Neuronal stem cell (in vitro differentiated cells): ENCODE measurements at regions not wholly inside any gene's neighbourhood (a gene's known extent, or its start where the extent isn't known, plus 50 kb on each side); places are given as distances from the start of the nearest gene placed in this dataset.

Experiments used
- DNase-seq: peaks from one replicate; pipeline ENCODE4 v3.0.0-alpha.2; 2013; ENCODE audit warnings: low spot score
- H2AFZ ChIP-seq: one replicate; pipeline ENCODE4 v1.6.1; 2013; ENCODE audit warnings: mild to moderate bottlenecking, low read length, inconsistent platforms
- H2AK5ac ChIP-seq: 2 replicates; pipeline ENCODE4 v1.6.1; 2013; ENCODE audit warnings: low read depth, mild to moderate bottlenecking, inconsistent platforms, low read length, moderate library complexity, mixed read lengths
- H2BK120ac ChIP-seq: 2 replicates; pipeline ENCODE4 v1.6.1; 2013; ENCODE audit warnings: low read depth, mild to moderate bottlenecking, inconsistent platforms, low read length, moderate library complexity, mixed read lengths
- H2BK12ac ChIP-seq: one replicate; pipeline ENCODE4 v1.6.1; 2013; ENCODE audit warnings: low read length, inconsistent platforms
- H2BK15ac ChIP-seq: 2 replicates; pipeline ENCODE4 v1.6.1; 2013; ENCODE audit warnings: mild to moderate bottlenecking, low read length, inconsistent platforms, mixed read lengths
- H2BK5ac ChIP-seq: one replicate; pipeline ENCODE4 v1.6.1; 2013; ENCODE audit warnings: inconsistent platforms, mild to moderate bottlenecking, low read length, moderate library complexity
- H3K14ac ChIP-seq: one replicate; pipeline ENCODE4 v1.6.1; 2013; ENCODE audit warnings: low read length, inconsistent platforms
- H3K18ac ChIP-seq: 2 replicates; pipeline ENCODE4 v1.6.1; 2013; ENCODE audit warnings: low read length, inconsistent platforms
- H3K23ac ChIP-seq: 2 replicates; pipeline ENCODE4 v1.6.1; 2013; ENCODE audit warnings: low read depth, mild to moderate bottlenecking, mixed read lengths, low read length, inconsistent platforms; ENCODE audit not compliant: poor library complexity
- H3K27ac ChIP-seq: replicated peaks from 3 replicates; pipeline ENCODE4 v1.5.1; 2013; ENCODE audit warnings: low read length, inconsistent platforms
- H3K27me3 ChIP-seq, 3 experiments: 2 replicates each; pipeline ENCODE4 v1.6.1; 2013; ENCODE audit warnings: low read length in 3 of 3, mild to moderate bottlenecking in 2 of 3, inconsistent platforms in 1 of 3, low read depth in 1 of 3, mixed read lengths in 1 of 3, moderate library complexity in 1 of 3; ENCODE audit not compliant: control insufficient read depth in 3 of 3, insufficient read depth in 3 of 3
- H3K36me3 ChIP-seq, 2 donors: replicated peaks in 1 of 2; 2 replicates each; pipeline ENCODE4 v1.6.1; 2013; ENCODE audit warnings: low read length in 2 of 2; ENCODE audit not compliant: control insufficient read depth in 2 of 2, insufficient read depth in 2 of 2
- H3K4ac ChIP-seq: 2 replicates; pipeline ENCODE4 v1.6.1; 2013; ENCODE audit warnings: inconsistent platforms, mild to moderate bottlenecking, low read length, moderate library complexity
- H3K4me1 ChIP-seq, 2 donors: 1 replicate in 1 of 2; 2 replicates in 1 of 2; pipeline ENCODE4 v1.6.1; 2013; ENCODE audit warnings: low read length in 2 of 2, low read depth in 1 of 2; ENCODE audit not compliant: control insufficient read depth in 2 of 2, insufficient read depth in 1 of 2
- H3K4me2 ChIP-seq: one replicate; pipeline ENCODE4 v1.6.1; 2013; ENCODE audit warnings: mild to moderate bottlenecking, low read length, inconsistent platforms; ENCODE audit not compliant: insufficient read depth, poor library complexity, severe bottlenecking
- H3K4me3 ChIP-seq, 2 donors: 2 replicates each; pipeline ENCODE4 v1.5.1; 2013; ENCODE audit warnings: low read length in 2 of 2, mild to moderate bottlenecking in 2 of 2, inconsistent platforms in 1 of 2, moderate library complexity in 1 of 2
- H3K79me1 ChIP-seq: one replicate; pipeline ENCODE4 v1.6.1; 2013; ENCODE audit warnings: low read depth, mild to moderate bottlenecking, inconsistent platforms, low read length, moderate library complexity
- H3K9ac ChIP-seq: one replicate; pipeline ENCODE4 v1.6.1; 2013; ENCODE audit warnings: mild to moderate bottlenecking, low read depth, low read length, inconsistent platforms; ENCODE audit not compliant: poor library complexity
- H3K9me3 ChIP-seq, 2 donors: replicated peaks in 1 of 2; 2 replicates each; pipeline versions ENCODE3 to v1.6.1; 2013; ENCODE audit warnings: low read length in 2 of 2, mild to moderate bottlenecking in 2 of 2, inconsistent platforms in 1 of 2, low read depth in 1 of 2, mixed read lengths in 1 of 2, moderate library complexity in 1 of 2; ENCODE audit not compliant: control insufficient read depth in 2 of 2, insufficient read depth in 1 of 2
- H4K8ac ChIP-seq: one replicate; pipeline ENCODE4 v1.6.1; 2013; ENCODE audit warnings: low read depth, mild to moderate bottlenecking, inconsistent platforms, low read length, moderate library complexity
- H4K91ac ChIP-seq: one replicate; pipeline ENCODE4 v1.6.1; 2013; ENCODE audit warnings: low read length, low read depth, mild to moderate bottlenecking, inconsistent platforms; ENCODE audit not compliant: poor library complexity
- WGBS, 2 donors: extraction: QIAGEN DNeasy Blood & Tissue Kit; methylation state at CpG; one replicate each; pipeline ENCODE4 v1.1.7; 2013; ENCODE audit warnings: missing lambda C conversion rate in 2 of 2, mixed read lengths in 1 of 2; ENCODE audit not compliant: insufficient read length in 2 of 2, insufficient replicate concordance in 1 of 2; ENCODE audit errors: extremely low coverage in 2 of 2; 5-methylcytosine and 5-hydroxymethylcytosine counted together

DNA sequence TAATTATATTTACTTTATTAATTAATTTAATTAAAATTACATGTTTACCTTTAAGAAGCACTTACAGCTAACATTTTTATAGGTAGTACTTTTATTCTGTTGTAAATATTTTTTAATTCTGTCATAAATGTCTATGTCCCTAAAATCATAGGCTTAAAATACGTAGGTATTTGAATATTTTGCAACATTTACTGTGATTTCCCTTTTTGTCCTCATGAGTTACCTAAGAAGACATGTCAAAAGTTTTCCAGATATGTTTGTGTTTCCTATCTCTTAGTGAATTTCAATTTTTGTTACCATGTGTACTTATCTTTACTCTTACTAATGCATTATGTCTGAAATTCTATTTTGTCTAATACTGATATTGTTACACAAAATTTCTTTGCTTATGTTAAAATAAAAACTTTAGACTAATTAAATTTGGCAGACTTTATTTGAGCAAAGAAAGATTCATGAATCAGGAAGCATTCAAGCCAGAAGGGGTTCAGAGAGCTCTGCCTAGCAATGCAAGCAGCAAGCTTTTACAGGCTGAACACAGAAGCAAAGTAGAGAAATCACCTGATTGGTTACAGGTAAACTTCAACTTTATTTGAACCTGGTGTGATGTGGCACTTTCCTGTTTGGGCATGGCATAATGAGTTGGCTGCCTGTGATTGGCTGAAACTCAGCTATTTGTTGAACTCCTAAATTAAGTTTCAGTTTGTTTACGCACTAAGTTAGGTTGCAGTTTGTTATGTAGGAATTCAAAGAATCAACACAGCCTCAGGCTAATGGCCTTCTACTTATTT, 123.2 kb upstream of the TMEM170B start:
- peaks cover 0 to 3% of the 10 kb centered on the region in 2 donors for H3K4me1 ChIP-seq
- peaks cover 0 to 10% of the 10 kb centered on the region in 2 donors for H3K9me3 ChIP-seq
- H3K23ac ChIP-seq = no peak overlapping the region
- H3K4me2 ChIP-seq = no peak overlapping the region
- H3K18ac ChIP-seq = no peak overlapping the region
- H3K79me1 ChIP-seq = no peaks in the 10 kb centered on the region
- H2AK5ac ChIP-seq = no peak overlapping the region
- no CpG with 5 or more reads among the region's 2 CpGs for WGBS, 2 donors
- no peak overlapping the region for H2BK12ac ChIP-seq
- H2BK15ac ChIP-seq = no peak overlapping the region
- no peaks in the 10 kb centered on the region for H3K27me3 ChIP-seq
- no peak overlapping the region for H2BK120ac ChIP-seq
- no peak overlapping the region for H4K8ac ChIP-seq
- H4K91ac ChIP-seq = no peak overlapping the region
- H3K9ac ChIP-seq = no peak overlapping the region
- no peak overlapping the region for H3K14ac ChIP-seq
- no peak overlapping the region for H3K27ac ChIP-seq
- H2BK5ac ChIP-seq = no peak overlapping the region
- no peak overlapping the region for H3K4ac ChIP-seq
- no peak overlapping the region for H2AFZ ChIP-seq
- H3K36me3 ChIP-seq = no peaks in the 10 kb centered on the region
- DNase-seq = no peak
- H3K4me3 ChIP-seq = no peak overlapping the region

DNA sequence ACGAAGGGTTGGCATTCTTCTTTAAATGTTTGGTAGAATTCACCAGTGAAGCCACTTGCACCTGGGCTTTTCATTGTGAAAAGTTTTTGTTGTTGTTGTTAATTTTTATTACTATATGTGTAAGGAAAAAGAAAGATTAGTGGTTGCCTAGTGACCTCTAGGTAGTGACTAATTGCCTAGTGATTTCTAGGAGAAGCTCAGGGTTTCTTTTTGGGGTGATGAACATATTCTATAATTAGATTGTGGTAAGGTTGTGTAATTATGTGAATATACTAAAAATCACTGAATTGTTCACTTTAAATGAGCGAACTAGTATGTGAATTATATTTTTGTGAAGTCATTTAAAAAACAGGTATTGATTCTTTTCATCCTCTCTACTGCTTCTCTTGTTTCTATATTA, 123.8 kb upstream of the TMEM170B start:
- Histone ChIP-seq H4K91ac (no peak overlapping the region), H3K4me1 (peaks cover 0 to 3% of the 10 kb centered on the region in 2 donors), H2BK12ac (no peak overlapping the region), H3K36me3 (no peaks in the 10 kb centered on the region), H2BK15ac (no peak overlapping the region), H3K4ac (no peak overlapping the region), H3K18ac (no peak overlapping the region), H3K14ac (no peak overlapping the region), H2AFZ (no peak overlapping the region), H3K79me1 (no peaks in the 10 kb centered on the region), H2BK120ac (no peak overlapping the region), H3K4me2 (no peak overlapping the region), H3K27me3 (no peaks in the 10 kb centered on the region), H2BK5ac (no peak overlapping the region), H3K27ac (no peak overlapping the region), H3K9ac (no peak overlapping the region), H3K4me3 (no peak overlapping the region), H3K9me3 (peaks cover 0 to 10% of the 10 kb centered on the region in 2 donors), H3K23ac (no peak overlapping the region), H4K8ac (no peak overlapping the region), H2AK5ac (no peak overlapping the region)
- DNase-seq = no peak
- WGBS, 2 donors = no CpG with 5 or more reads among the region's 2 CpGs

DNA sequence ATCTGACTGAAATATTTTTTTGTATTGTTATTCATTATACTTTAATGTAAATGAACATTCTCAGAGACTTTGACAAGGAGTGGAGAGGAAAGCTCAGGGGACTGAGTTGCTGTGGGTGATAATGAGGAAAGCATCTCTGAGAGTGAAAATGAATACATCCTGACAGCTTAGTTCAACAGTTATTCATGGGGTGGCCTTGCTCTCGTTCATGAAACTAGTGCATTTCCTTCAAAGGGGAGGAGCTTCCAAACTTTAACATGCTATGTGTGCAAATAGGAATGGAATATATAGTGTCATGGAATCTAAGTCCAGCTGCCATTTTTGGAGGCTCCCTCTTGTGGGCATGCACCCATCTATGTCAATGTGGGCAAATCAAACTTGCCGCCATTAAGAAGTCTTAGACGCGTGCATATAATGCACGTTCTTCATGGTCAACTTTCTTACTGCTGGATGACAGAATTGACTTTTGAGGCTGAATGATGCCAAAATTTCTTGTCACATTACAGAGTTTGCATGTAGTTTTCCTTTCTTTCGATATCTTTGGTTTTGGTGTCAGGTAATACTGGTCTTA, 124.3 kb upstream of the TMEM170B start:
- no CpG with 5 or more reads among the region's 6 CpGs for WGBS, 2 donors

DNA sequence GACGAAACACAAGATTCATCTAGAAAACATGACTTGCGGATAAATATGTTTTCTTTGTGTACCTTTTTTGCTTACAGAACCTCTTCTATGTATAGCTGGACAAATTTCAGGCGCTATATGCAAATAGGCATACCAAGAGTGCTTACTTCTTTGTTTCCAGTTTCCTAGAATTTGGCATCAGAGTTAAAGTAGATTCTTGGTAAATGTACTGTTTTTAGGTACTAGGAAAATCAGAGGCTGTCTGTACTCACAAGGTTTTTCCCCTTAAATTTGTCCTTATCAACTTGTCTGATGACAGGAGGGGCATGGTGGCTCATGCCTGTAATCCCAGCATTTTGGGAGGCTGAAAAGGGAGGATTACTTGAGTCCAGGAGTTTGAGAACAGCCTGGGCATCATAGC, 124.9 kb upstream of the TMEM170B start:
- peaks cover 0 to 3% of the 10 kb centered on the region in 2 donors for H3K4me1 ChIP-seq
- no peak overlapping the region for H2AFZ ChIP-seq
- H2BK15ac ChIP-seq = no peak overlapping the region
- H2AK5ac ChIP-seq = no peak overlapping the region
- no peak for DNase-seq
- H3K79me1 ChIP-seq = no peaks in the 10 kb centered on the region
- no peak overlapping the region for H2BK120ac ChIP-seq
- H2BK5ac ChIP-seq = no peak overlapping the region
- H3K18ac ChIP-seq = no peak overlapping the region
- no CpG with 5 or more reads among the region's 3 CpGs for WGBS, 2 donors
- no peak overlapping the region for H3K4me3 ChIP-seq
- no peaks in the 10 kb centered on the region for H3K36me3 ChIP-seq
- H3K23ac ChIP-seq = no peak overlapping the region
- H2BK12ac ChIP-seq = no peak overlapping the region
- H3K27ac ChIP-seq = no peak overlapping the region
- no peak overlapping the region for H3K14ac ChIP-seq
- peaks cover 0 to 8% of the 10 kb centered on the region in 2 donors for H3K9me3 ChIP-seq
- no peak overlapping the region for H3K4ac ChIP-seq
- H3K9ac ChIP-seq = no peak overlapping the region
- H3K4me2 ChIP-seq = no peak overlapping the region
- no peaks in the 10 kb centered on the region for H3K27me3 ChIP-seq
- no peak overlapping the region for H4K8ac ChIP-seq
- H4K91ac ChIP-seq = no peak overlapping the region

More for the DNA sequence above, 124.3 kb upstream of the TMEM170B start:
- no peak overlapping the region for H2BK120ac ChIP-seq
- H2BK12ac ChIP-seq = no peak overlapping the region
- H3K27ac ChIP-seq = no peak overlapping the region
- no peak overlapping the region for H2AFZ ChIP-seq
- H3K9ac ChIP-seq = no peak overlapping the region
- no peak overlapping the region for H4K8ac ChIP-seq
- no peak overlapping the region for H4K91ac ChIP-seq
- peaks cover 0 to 3% of the 10 kb centered on the region in 2 donors for H3K4me1 ChIP-seq
- no peaks in the 10 kb centered on the region for H3K79me1 ChIP-seq
- H3K4ac ChIP-seq = no peak overlapping the region
- DNase-seq = no peak
- H3K4me3 ChIP-seq = no peak overlapping the region
- peaks cover 0 to 10% of the 10 kb centered on the region in 2 donors for H3K9me3 ChIP-seq
- H3K23ac ChIP-seq = no peak overlapping the region
- no peak overlapping the region for H3K18ac ChIP-seq
- H3K27me3 ChIP-seq = no peaks in the 10 kb centered on the region
- no peaks in the 10 kb centered on the region for H3K36me3 ChIP-seq
- no peak overlapping the region for H3K14ac ChIP-seq
- H3K4me2 ChIP-seq = no peak overlapping the region
- H2BK5ac ChIP-seq = no peak overlapping the region
- no peak overlapping the region for H2BK15ac ChIP-seq
- H2AK5ac ChIP-seq = no peak overlapping the region
